ENCODE measurements at regions not wholly inside any gene's neighbourhood (a gene's known extent, or its start where the extent isn't known, plus 50 kb on each side); places are given as distances from the start of the nearest gene placed in this dataset.
"Not testable (repeated sequence)": the region's sequence is repeated elsewhere in the genome, so short reads cannot be mapped to it uniquely, and the experiment has no call there.

- DNase-seq, result no peak
These were observed 123.6 kb upstream of the TNPO1 start for GRCh38 chr5:72692651-72693442.

GRCh38 chr5:72692231-72692637 lies 124.2 kb upstream of the TNPO1 start:
- no peak for DNase-seq

GRCh38 chr5:72691751-72692150 lies 124.7 kb upstream of the TNPO1 start:
- DNase-seq, result no peak

- DNase-seq, result no peak
These were observed 127.5 kb upstream of the TNPO1 start for GRCh38 chr5:72688916-72689315.

- DNase-seq, result no peak
These were observed 129.2 kb upstream of the TNPO1 start for GRCh38 chr5:72687288-72687687.

GRCh38 chr5:72682561-72682960 lies 133.9 kb upstream of the TNPO1 start:
- no peak for DNase-seq

- no peak for DNase-seq
These were observed 134.7 kb upstream of the TNPO1 start for GRCh38 chr5:72681781-72682180.

GRCh38 chr5:72677447-72677846 lies 139.0 kb upstream of the TNPO1 start:
- no peak for DNase-seq

- DNase-seq, result not testable (repeated sequence)
These were observed 139.6 kb upstream of the TNPO1 start for GRCh38 chr5:72676831-72677230.

GRCh38 chr5:72673623-72674022 lies 142.8 kb upstream of the TNPO1 start:
- DNase-seq, result no peak

- no peak for DNase-seq
These were observed 143.3 kb upstream of the TNPO1 start for GRCh38 chr5:72673180-72673579.

- no peak for DNase-seq
These were observed 148.8 kb upstream of the TNPO1 start for GRCh38 chr5:72667708-72668107.

- no peak for DNase-seq
These were observed 153.5 kb upstream of the TNPO1 start for GRCh38 chr5:72662936-72663335.

GRCh38 chr5:72662305-72662704 lies 154.2 kb upstream of the TNPO1 start:
- no peak for DNase-seq

GRCh38 chr5:72661405-72661804 lies 154.2 kb upstream of the ZNF366 start:
- DNase-seq, result no peak

- DNase-seq, result no peak
These were observed 152.5 kb upstream of the ZNF366 start for GRCh38 chr5:72659726-72660125.

GRCh38 chr5:72658761-72659540 lies 151.7 kb upstream of the ZNF366 start:
- no peak for DNase-seq

GRCh38 chr5:72658161-72658560 lies 151.0 kb upstream of the ZNF366 start:
- no peak for DNase-seq

GRCh38 chr5:72656756-72657513 lies 149.7 kb upstream of the ZNF366 start:
- no peak for DNase-seq

- no peak for DNase-seq
These were observed 149.1 kb upstream of the ZNF366 start for GRCh38 chr5:72656331-72656730.

- peak; percentile 84 for DNase-seq
These were observed 147.0 kb upstream of the ZNF366 start for GRCh38 chr5:72654231-72654630.

- DNase-seq, result no peak
These were observed 146.4 kb upstream of the ZNF366 start for GRCh38 chr5:72653586-72653985.

- DNase-seq, result no peak
These were observed 144.6 kb upstream of the ZNF366 start for GRCh38 chr5:72651779-72652178.

- DNase-seq, result no peak
These were observed 143.9 kb upstream of the ZNF366 start for GRCh38 chr5:72651109-72651508.

Measured in DMS 273 treated with DMSO at 0.1 percent for 48 hours (cell line).